AG09309 (cell line): ENCODE measurements at regions not wholly inside any gene's neighbourhood (a gene's known extent, or its start where the extent isn't known, plus 50 kb on each side); places are given as distances from the start of the nearest gene placed in this dataset.

Experiments used
- DNase-seq: peaks from one replicate; pipeline ENCODE4 v3.0.0-alpha.2; 2010; ENCODE audit warnings: low read depth
- H3K4me3 ChIP-seq: 2 replicates; pipeline ENCODE4 v1.5.1; 2011; ENCODE audit warnings: mild to moderate bottlenecking, low read depth, low read length, moderate library complexity; ENCODE audit not compliant: control insufficient read depth
- TF ChIP-seq, protein P1 (sequence below): IDR thresholded peaks from 2 replicates; pipeline ENCODE4 v1.5.1; 2011; ENCODE audit warnings: mild to moderate bottlenecking, low read depth, low read length, inconsistent platforms; ENCODE audit not compliant: insufficient read depth, control insufficient read depth; ENCODE audit errors: missing control alignments

GRCh38 chr13:33917190-33917589, 99.2 kb downstream of the RFC3 start:
- DNase-seq, result no peak
- TF ChIP-seq, protein P1, sequence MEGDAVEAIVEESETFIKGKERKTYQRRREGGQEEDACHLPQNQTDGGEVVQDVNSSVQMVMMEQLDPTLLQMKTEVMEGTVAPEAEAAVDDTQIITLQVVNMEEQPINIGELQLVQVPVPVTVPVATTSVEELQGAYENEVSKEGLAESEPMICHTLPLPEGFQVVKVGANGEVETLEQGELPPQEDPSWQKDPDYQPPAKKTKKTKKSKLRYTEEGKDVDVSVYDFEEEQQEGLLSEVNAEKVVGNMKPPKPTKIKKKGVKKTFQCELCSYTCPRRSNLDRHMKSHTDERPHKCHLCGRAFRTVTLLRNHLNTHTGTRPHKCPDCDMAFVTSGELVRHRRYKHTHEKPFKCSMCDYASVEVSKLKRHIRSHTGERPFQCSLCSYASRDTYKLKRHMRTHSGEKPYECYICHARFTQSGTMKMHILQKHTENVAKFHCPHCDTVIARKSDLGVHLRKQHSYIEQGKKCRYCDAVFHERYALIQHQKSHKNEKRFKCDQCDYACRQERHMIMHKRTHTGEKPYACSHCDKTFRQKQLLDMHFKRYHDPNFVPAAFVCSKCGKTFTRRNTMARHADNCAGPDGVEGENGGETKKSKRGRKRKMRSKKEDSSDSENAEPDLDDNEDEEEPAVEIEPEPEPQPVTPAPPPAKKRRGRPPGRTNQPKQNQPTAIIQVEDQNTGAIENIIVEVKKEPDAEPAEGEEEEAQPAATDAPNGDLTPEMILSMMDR, result no peak
- no peak overlapping the region for H3K4me3 ChIP-seq

DNA sequence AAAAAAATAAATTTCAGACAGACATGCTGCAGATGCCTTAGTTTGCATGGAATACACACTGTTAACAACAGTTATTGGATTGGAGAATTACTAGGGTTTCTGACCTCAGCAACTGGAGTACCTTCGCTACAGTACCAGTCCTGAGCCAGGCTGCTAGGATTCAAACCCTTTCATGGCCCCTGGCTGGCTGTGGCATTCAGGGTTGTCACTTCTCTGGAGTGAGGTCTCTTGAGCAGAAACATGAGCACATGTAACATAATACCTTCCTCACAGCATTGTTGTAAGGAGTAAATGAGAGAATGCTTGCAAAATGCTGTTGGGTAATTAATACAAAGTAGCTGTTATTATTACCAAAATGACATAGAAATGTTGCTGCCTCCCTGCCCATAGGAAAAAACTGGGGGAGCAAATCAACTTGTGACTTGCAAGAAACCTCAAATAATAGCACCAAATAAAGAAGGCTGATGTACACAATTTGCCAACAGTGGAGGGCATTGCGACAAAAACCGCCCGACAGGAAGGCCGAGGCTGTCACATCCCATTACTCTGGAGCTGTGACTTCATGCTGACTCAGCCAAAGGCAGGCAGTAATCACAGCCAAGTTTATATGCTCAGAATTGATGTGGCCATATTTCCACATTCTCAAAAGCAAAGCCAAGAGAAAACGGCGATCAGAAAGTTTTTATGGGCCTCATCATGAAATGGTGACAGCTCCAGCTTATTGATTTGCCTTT, 100.4 kb downstream of the RFC3 start:
- TF ChIP-seq, protein P1, result no peak
- DNase-seq, result peak; percentile 37
- no peak overlapping the region for H3K4me3 ChIP-seq

GRCh38 chr13:33919120-33919519, 101.2 kb downstream of the RFC3 start:
- no peak overlapping the region for H3K4me3 ChIP-seq
- TF ChIP-seq, protein P1, result no peak
- DNase-seq, result no peak

- no peak overlapping the region for H3K4me3 ChIP-seq
- no peak for DNase-seq
- TF ChIP-seq, protein P1, result no peak
Measured at GRCh38 chr13:33925563-33925962, 107.6 kb downstream of the RFC3 start.

DNA sequence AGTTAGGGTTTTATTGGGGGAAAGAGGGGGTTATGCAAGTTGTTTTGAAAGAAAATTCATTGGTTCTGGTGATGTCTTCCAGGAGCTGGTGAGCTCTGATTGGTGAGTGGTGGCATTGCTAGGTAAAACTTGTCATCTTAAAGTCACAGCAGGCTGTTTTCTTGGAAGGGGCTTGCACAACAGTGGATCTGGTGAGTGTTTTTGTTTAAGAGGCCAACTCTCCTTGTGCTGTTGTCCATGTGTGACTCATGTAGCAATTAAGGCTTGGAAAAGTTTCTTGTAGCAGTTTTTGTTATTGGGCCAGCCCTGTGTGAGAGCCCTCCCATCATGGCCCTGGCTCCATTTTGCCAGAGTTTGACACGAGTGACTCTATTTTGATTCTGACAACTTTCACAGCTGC, 109.4 kb downstream of the RFC3 start:
- no peak overlapping the region for H3K4me3 ChIP-seq
- peak; percentile 44 for DNase-seq
- TF ChIP-seq, protein P1, result no peak

DNA sequence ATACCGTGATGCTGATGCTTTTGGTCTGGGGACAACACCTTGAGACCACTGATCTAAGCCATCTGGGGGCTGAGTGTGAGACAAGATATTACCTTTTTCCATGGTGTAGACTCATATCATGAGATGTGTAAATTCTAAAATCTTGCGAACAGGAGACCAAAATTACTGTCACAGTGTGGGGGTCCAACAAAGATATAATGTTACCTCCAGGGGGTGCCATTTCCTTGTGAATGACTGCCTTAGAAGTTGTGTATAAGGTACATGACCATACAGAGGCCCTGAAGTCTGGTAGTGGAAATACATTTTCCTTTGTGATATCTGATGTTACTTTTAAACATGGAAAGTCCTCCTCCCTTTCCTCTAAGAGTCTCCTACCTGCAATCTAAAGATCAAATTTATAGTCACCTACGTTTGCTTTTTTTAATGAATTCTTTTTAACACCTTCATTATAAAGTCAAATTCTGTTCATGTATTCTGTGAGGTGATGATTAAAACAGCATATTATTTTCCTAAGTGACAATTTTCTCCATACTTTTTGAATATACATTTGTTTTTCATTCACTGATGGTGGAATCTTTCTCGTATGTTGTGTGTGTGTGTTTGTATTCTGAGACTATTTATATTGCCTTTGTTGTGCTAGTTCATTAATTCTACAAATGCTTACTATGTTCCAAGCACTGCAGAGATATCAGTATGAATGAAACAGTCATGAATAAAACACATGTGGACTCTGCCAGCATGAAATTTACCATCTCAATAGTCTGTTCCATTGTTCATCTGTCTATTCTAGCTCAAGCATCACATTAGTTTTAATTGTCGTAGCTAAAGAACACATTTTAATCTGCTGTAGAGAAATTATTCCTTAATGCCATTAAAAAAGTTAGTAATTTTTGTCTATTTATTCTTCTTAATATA, 113.7 kb downstream of the RFC3 start:
- peak; percentile 25 for DNase-seq

More for the DNA sequence above, 113.7 kb downstream of the RFC3 start:
- TF ChIP-seq, protein P1, result peak; percentile 51
- no peak overlapping the region for H3K4me3 ChIP-seq
